Femur (tissue), 1 donor: ENCODE measurements at regions not wholly inside any gene's neighbourhood (a gene's known extent, or its start where the extent isn't known, plus 50 kb on each side); places are given as distances from the start of the nearest gene placed in this dataset.
A peak's percentile ranks its signal among the peaks of the same experiment; 100 is the strongest.
"Not testable (repeated sequence)": the region's sequence is repeated elsewhere in the genome, so short reads cannot be mapped to it uniquely, and the experiment has no call there.

ENCODE experiments used
- DNase-seq: peaks from one replicate; pipeline ENCODE4 v3.0.0-alpha.2; 2017

DNA sequence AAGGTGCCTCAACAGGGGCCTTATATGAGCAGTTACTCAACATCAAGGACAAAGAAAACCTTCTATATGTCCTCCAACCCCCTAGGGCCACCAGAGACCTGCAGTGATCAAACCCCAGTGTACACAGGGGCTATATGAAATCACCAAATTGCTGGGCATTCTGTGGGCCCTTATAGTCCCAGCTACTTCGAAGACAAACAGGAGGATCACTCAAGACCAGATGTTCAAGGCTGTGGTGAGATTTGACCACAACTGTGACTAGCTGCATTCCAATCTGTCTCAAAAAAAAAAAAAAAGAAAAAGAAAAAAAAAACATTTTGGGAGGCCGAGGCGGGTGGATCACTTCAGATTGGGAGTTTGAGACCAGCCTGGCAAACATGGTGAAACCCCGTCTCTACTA lies 51.0 kb upstream of the PRB2 start:
- DNase-seq: no peak

DNA sequence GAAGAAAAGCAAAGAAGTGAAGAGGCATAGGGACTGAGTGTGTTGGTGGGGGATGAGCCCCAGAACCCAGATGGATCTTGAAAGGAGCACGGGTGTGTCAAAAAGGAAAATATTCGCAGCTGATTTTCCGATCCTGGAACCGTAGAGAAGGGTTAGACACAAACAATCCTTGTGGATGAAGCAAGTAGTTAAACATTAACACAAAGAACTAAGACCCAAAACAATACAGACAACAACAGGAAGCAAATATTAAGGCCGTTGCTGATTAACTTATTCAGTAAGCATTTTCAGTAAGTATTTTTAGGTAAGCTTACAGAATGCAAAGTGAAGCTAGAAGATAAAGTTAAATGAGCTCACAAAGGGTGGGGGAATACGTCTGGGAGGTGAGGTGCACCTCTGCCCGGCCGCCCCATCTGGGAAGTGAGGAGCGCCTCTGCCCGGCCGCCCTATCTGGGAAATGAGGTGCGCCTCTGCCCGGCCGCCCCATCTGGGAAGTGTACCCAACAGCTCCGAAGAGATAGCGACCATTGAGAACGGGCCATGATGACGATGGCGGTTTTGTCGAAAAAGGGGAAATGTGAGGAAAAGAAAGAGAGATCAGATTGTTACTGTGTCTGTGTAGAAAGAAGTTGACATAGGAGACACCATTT lies 62.8 kb upstream of the PRB2 start:
- no peak for DNase-seq

DNA sequence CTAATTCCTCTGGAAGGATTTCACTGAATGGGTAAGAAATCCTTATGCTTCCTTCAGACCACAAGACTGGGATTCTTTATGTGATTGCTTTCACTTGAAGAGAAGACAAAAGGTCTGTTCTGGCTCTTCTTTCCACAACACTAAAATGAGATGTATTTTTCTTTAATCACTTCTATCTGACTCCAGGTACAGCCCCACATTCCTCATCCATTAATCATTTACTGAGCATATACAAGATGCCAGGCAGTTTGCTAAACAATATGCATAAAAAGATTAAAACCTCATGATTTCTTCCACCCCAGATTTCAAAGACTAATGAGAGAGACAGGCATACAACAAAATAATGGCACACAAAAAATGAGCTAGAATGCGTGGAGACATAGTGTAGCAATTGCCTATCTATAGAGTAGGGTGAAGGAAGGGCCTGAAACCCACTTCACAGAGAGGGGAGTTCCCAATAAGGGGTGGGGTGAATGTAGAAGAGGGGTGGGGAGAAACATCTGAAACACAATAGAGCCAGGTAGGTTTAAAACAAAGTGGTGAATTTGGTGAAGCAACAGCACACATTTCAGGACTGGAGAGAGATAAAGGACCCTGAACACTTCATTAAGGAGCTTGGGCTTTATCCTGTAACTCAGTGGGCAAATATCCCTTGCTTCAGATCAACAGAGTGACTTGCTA lies 65.1 kb upstream of the PRB2 start:
- DNase-seq: no peak

DNA sequence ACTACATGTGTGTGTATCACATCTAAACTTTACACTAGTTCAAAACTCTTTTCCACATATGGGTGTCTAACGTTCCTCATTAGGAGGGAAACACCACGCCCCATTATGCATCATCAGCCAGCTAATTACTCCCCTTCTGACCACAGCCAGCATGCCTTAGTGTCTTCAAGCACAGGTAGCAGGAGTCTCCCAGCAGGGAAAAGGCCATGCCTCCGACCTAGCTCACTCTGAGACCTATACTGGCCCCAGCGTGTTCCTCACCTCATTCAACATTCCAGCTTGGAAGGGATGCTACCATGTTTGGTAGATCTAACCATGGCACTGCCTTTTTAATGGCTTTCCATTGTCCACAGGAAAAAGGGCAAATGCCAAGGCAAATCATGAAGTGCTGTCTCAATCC lies 66.1 kb upstream of the PRB2 start:
- no peak for DNase-seq

DNA sequence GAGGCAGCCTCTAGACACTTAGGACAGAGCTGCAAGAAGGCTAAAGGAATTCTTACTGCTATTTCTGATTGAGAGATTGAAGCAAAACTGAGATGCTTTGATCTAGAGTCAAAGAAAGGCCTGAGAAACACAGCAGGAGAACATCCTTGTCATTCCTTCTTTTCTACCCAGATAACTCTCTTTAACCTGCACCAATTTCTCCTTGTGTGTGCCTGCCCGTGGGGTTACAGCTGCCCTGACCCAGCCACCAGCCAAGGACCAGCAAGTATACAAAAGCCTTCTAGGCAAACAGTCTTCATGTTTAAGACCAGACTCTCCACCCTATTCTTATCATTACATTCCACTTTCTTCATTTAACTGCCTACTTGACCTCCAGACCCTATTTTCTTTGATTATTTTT lies 81.7 kb upstream of the PRB2 start:
- no peak for DNase-seq

DNA sequence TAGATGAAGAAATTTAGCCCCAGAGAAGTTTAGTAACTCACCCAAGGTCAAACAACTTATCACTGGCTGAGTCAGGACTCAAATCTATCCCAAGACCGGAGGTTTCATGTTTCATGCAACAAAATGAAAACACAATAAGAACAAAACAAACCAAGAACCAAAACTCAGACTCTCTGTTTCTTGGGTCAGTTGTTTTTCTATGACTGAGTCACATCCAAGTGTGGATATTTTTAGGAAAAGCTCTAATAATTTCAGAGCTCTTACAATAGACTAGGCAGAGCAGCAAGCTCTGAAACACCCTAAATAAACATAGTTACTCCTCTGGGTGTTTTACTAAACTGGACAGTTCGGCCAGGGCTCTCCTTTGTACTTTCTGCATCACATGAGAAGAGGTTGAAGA lies 87.6 kb upstream of the PRB2 start:
- no peak for DNase-seq

DNA sequence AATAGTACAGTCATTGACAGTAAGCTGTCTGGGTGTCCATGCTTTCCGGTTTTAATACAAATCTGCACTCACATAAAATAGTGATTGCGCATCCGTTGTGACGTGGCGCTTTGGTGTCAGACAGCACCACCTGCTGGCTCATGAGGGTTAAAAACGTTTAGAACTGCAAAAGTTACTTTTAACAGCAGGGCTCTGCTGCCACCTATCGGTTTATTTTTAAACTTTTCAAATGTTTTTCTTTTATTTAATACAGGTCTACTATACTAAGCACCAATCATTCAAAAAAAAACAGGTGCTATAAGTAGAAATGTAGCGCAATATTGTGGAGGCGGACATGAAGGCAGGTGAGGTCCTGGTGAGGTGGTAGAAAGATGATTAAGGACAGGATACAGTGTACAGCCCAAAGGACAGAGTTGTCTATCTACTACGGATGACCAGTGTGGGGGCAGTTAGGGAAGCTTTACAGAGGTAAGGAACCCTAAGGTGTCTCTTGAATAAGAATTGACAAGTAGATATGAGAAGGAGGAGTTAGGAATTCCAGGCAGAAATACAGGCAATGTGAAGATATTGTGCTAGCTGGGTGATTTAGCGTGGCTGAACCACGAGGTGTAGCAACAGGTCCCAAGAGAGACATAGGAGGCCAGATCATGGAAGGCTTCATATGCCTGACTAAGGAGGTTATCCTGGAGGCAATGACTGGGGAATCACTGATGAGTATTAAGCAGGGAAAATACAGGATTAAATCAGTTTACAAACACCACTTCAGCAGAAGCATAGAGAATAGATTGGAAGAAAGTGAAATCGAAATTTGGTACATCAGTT lies 91.5 kb upstream of the PRB2 start:
- peak; percentile 80 for DNase-seq

DNA sequence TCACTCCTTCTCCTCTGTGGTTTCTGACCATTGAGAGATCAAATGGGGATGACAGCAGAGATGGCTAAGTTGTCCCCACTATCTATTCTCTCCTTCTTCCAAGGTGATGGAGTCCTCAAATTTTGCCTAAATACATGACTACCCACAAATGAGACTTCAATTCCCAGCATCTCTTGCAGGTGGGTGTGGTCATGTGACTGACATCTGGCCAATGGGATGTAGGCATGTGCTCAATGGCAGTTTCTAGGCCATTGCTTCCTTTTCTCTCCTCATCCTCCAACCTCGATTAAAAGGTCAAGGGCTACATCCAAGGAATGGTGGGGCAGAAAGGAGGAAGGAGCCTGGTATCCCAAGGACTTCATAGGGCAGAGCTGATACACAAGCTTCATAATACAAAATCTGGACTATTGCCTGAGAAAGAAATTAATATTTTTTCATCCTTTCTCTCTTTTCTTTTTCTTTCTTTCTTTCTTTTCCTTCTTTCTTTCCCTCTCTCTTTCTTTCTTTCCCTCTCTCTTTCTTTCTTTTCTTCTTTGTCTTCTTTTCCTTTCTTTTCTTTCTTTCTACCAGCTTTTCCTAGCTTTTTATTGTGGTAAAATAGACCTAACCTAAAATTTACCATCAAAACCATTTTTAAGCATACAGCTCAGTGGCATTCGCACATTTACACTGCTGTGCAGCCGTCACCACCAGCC lies 100.9 kb upstream of the PRB2 start:
- no peak for DNase-seq

DNA sequence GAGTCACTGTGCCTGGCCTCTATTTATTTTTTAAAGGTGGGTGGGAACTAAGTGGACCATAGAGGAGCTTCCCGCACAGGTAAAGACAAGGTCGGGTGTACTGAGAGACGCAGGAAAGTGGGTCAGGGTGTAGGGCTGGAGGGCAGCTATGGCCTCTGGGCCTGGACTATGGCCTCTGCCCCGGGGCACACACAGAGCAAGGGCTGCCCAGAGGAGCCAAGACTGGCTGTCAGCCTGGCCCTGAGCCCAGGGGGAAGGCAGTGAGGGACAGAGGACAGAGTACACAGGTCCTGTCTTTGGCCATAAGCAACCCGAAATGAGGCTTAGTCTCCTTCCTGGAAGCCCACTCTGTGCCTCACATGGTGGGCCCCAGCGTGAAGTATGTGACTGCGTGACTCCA lies 102.1 kb upstream of the PRB2 start:
- DNase-seq: no peak

DNA sequence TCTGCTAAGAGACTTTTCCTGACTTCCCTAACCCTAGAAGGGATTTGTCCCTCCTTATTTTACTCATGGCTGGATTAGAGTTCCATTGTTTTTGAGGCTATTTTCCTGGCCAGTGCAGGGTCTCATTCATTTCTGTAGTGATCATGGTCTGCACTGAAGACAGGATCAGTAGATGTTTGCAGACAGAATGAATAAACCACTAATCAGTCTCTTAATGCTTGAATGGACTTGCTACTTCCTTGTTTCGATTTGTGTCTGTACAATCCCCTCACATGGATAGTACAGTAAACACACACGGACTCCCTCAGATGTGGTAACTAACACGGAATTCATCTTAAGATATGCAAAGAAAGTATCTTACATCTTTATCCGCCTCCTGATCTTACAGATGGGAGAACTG lies 102.6 kb upstream of the PRB2 start:
- no peak for DNase-seq

DNA sequence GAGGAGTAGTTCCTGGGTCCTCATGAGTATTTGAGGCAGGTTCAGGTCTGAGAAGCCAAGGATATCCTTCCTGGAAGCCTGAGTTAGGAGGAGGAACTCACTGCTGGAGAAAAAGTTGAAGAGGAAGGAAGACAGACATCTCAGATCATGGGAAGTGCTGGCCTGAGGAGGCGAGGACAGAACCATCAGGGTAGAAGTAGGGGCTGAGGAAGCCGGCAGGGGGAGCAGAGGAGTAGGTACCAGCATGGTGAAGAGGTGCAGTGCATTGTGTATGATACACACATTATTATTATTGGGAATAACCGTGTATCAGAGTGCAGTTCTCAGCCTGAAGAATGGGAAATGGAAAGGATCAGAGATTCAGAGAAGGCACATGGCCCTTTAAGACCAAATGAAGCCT lies 103.2 kb upstream of the PRB2 start:
- not testable (repeated sequence) for DNase-seq

DNA sequence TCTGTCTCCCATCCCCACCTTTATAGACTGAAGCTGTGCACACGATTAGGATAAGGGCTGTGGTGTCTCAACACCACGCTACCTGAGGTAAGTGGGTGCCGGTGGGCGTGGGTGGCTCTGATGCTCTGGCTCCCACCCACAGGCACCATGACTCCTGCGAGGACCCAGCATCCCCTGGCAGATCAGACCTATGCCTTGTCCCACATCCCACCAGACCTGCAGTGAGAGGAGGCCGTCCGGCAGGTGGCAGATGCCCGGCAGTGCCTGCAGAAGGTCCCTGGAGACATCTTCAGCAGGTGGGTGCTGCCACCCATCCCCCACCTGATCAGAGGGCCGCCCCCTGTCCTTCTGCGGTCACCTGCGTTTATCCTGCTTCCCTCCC lies 104.4 kb upstream of the PRB2 start:
- no peak for DNase-seq

DNA sequence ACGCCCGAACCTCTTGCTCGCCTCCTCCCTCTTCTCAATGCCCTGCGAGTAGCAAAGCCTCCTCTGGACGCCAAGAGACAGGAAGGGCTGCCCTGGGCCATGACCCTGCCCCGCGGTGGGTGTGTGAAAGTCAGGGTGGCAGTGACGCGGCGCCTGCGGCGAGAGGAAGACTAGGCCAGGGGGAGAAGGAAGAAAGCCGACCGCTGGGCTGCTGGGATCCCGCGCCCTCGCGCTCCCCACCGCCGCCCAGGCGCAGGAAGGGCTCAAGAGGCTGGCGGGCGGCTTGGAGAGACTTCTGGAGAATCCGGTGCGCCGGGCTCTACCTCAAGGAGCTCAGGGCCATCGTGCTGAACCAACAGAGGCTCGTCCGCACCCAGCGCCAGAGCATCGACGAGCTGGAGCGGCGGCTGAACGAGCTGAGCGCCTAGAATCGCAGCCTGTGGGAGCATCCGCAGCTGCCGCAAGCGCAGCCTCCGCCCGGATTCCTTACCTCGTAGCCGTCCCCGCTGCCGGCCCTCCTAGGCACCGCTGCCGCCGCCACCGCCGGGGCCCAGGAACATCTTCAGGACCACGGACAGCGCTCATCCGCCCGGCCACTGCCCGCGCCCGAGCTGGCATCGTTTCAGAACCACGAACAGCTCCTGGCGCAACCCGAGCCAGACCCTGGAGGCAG lies 105.0 kb upstream of the PRB2 start:
- DNase-seq: peak; percentile 91

DNA sequence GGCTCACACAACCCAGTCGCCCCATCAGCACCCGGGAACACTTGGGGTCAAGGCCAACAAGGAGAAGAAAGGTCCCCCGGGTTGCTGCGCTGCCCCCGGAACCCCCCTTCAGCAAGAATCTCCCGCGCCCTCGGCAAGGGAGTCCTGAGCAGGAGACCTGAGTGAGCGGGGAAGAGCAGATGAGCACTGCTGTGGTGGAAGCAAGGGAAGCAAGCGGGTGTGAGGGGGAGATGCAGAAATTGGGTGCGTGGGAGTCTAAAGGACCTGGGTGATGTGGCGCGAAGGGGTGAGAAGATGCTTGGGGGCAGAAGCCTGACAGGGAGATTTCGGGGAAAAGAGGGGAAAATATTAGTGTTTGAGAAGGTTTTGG lies 105.5 kb upstream of the PRB2 start:
- DNase-seq: no peak

DNA sequence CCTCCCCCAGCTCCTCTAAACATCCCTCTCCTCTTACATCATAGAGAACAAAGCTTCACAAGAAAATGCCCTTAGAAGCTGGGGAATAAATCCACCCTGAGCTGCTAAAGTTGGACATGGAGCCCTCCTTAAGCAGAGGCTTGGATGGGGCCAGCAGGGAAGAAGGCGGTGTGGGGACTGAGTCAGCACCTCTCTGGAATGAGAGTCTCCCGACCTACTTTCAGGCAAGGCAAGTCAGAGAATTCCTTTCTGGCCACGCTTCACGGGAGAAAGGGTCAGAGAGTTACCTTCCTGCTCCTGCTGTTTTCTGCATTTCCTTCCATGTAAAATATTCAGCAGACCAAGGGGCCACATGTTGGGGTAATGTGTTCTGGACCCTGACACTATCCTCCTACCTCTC lies 113.3 kb upstream of the PRB2 start:
- DNase-seq: no peak

DNA sequence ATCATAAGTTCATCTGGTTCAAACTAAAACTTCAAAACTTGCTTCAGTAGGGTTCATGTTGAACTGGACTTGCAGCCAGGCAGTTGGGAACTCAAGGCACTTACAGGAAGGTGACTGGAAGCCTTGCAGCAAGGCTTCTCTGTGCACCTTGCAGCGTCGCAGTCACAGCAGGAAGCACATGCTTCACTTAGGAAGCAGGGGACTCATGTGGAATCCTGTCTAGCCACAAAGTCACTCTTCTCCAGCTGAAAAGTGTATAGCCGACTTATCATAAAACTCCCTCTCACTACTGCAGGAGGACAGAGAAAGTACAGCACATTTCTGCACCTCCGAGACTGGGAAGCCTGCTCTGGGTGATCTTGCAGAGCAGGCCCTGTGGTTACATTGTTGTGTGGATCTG lies 114.0 kb upstream of the PRB2 start:
- no peak for DNase-seq

DNA sequence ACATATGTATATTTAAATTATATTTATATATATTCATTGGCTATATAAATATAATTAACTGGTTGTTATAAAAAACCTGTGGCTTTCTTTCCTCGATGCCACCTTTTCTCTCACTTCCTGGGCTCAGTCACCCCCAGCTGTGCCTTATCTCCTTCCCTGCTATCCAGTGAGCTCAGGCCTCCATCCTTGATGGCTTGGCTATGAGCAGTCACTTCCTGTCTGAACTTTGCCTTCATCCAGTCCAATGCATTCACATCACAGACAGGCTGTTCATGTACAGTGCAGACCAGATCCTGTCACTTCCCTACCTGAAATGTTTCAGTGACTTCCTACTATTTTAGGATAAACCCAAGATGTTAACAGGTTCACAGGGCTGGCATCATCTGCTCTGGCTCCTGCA lies 115.3 kb upstream of the PRB2 start:
- no peak for DNase-seq

DNA sequence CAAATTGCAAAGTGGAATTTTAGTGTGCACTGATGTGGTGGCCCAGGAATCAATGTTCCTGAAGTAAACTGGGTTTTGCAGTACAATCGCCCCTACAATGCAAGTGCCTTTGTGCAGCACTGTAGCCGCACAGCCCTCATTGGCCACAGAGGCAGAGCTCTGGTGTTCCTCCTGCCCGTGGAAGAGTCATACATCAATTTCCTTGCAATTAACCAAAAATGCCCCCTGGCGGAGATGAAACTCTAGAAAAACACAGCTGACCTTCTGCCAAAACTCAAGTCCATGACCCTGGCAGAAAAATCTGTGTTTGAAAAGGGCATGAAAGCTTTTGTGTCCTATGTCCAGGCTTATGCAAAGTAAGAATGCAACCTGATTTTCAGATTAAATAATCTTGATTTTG lies 117.9 kb upstream of the PRB2 start:
- DNase-seq: no peak

DNA sequence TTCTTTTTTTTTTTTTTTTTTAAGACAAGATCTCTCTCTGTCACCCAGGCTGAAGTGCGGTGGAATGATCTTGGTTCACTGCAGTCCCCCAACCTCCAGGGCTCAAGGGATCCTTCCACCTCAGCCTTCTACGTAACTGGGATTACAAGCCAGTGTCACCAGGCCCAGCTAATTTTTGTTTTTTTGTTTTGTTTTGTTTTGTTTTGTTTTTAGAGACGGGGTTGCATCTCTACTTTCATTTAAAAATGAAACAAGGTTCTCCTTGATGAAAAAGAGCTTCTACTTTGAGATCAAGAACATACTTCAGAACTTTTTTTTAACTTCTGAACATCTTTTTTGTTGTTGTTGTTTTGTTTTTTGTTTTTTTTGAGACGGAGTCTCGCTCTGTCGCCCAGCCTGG lies 121.7 kb upstream of the PRB2 start:
- no peak for DNase-seq

DNA sequence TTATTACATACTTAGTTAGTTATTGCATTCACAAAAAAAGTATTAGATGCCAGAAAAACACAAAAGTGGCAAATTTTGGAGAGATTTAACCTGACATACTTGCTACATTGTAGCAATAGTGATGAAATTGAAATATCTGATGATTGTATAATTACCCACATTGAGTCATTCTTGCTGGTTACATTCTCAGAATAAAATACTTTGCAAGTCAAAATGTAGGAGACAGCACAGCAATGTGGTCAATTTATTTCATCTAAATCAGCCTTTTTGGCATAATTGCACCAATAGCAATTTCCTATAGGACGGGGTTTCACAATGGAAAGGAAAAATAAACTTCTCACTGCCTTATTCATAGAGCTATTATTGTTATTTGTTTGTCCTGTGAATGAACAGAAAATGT lies 125.0 kb upstream of the ETV6 start:
- DNase-seq: no peak

DNA sequence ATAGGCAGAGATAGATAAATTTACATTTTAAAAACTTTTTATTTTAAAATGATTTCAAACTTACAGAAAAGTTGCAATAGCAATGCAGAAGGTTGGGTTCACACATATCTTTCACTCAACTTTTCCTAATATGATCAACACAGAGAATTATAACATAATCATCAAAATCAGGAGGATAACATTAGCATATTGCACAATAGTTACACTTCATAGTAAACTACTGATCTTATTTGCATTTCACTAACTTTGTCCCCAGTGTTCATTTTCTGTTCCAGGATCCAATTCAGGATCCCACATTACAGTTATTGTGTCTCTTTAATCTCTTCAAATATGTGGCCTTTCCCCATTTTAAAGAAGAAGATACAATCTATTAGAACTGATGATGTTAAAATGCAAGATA lies 115.4 kb upstream of the ETV6 start:
- no peak for DNase-seq

DNA sequence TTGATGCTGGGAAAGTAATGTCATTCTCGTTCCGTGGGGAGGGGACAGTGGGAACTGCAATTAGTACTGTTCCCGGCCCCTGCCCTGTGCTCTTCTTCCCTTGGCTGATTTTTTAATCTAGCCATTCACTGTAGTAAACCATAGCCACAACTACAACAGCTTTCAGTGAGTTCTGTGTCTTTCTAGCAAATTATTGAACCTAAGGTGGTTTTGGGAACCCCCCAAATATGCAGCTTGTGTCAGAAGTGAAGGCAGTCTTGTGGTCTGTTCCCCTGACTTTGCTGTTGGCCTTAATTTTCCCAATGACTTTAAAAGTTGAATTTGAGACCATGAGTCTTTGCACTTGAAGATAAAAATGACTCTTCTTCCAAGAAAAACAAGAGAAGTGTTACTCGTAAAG lies 114.3 kb upstream of the ETV6 start:
- no peak for DNase-seq

DNA sequence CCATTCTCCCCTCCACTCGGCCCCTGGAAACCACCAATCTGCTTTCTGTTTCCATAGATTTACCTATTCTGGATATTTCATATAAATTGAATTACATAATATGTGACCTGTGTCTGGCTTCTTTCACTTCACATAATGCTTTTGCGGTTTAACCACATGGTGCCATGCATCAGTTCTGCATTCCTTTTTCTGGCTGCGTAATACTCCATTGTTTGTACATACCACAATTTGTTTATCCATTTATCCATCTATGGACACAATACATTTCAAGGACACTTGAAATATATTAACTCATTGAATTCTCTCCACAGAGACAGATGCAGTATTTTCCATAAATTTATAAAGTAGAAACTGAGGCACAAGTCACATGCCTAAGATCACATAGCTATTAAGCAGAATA lies 110.3 kb upstream of the ETV6 start:
- DNase-seq: no peak
